H9 (cell line): ENCODE measurements at regions not wholly inside any gene's neighbourhood (a gene's known extent, or its start where the extent isn't known, plus 50 kb on each side); places are given as distances from the start of the nearest gene placed in this dataset.

Source experiments
- DNase-seq: peaks from one replicate; pipeline ENCODE4 v3.0.0-alpha.2; 2017
- H2AFZ ChIP-seq: one replicate; pipeline ENCODE4 v1.6.1; 2013; ENCODE audit warnings: mild to moderate bottlenecking, low read length, control low read depth, moderate library complexity
- H2AK5ac ChIP-seq: 2 replicates; pipeline ENCODE4 v1.6.1; 2013; ENCODE audit warnings: low read length, control low read depth, mixed read lengths; ENCODE audit not compliant: insufficient read length
- H2BK120ac ChIP-seq: one replicate; pipeline ENCODE4 v1.6.1; 2013; ENCODE audit warnings: low read depth, mild to moderate bottlenecking, low read length, control low read depth, inconsistent platforms; ENCODE audit not compliant: poor library complexity, severe bottlenecking
- H2BK12ac ChIP-seq: 2 replicates; pipeline ENCODE4 v1.6.1; 2013; ENCODE audit warnings: low read length, control low read depth, mixed read lengths, low read depth; ENCODE audit not compliant: insufficient read length
- H2BK15ac ChIP-seq: 2 replicates; pipeline ENCODE4 v1.6.1; 2013; ENCODE audit warnings: low read depth, low read length, control low read depth
- H2BK20ac ChIP-seq: one replicate; pipeline ENCODE4 v1.6.1; 2013; ENCODE audit warnings: low read depth, mild to moderate bottlenecking, low read length, control low read depth, inconsistent platforms; ENCODE audit not compliant: poor library complexity, severe bottlenecking
- H2BK5ac ChIP-seq: 2 replicates; pipeline ENCODE4 v1.6.1; 2013; ENCODE audit warnings: low read length, control low read depth, mixed read lengths; ENCODE audit not compliant: insufficient read length
- H3K14ac ChIP-seq: 2 replicates; pipeline ENCODE4 v1.6.1; 2013; ENCODE audit warnings: low read length, control low read depth; ENCODE audit not compliant: insufficient read depth
- H3K18ac ChIP-seq: 2 replicates; pipeline ENCODE4 v1.6.1; 2013; ENCODE audit warnings: low read depth, mild to moderate bottlenecking, mixed read lengths, low read length, control low read depth; ENCODE audit not compliant: insufficient read length
- H3K23ac ChIP-seq: 2 replicates; pipeline ENCODE4 v1.6.1; 2013; ENCODE audit warnings: low read length, control low read depth, mixed read lengths, low read depth; ENCODE audit not compliant: insufficient read length
- H3K23me2 ChIP-seq: 2 replicates; pipeline ENCODE4 v1.6.1; 2013; ENCODE audit warnings: low read depth, mild to moderate bottlenecking, mixed read lengths, low read length, control low read depth; ENCODE audit not compliant: insufficient read length, poor library complexity, severe bottlenecking
- H3K27ac ChIP-seq: 2 replicates; pipeline ENCODE4 v1.5.1; 2013; ENCODE audit warnings: low read length, control low read depth, mixed read lengths, low read depth; ENCODE audit not compliant: insufficient read length
- H3K27me3 ChIP-seq: 2 replicates; pipeline ENCODE4 v1.6.1; 2013; ENCODE audit warnings: low read length, control low read depth, inconsistent platforms; ENCODE audit not compliant: insufficient read depth
- H3K4ac ChIP-seq: 2 replicates; pipeline ENCODE4 v1.6.1; 2013; ENCODE audit warnings: low read depth, mild to moderate bottlenecking, control low read depth, inconsistent platforms, low read length, moderate library complexity
- H3K4me1 ChIP-seq: 2 replicates; pipeline ENCODE4 v1.6.1; 2013; ENCODE audit warnings: low read length, control low read depth, inconsistent platforms; ENCODE audit not compliant: insufficient read depth
- H3K4me2 ChIP-seq: 2 replicates; pipeline ENCODE4 v1.6.1; 2013; ENCODE audit warnings: low read length, control low read depth, mixed read lengths; ENCODE audit not compliant: insufficient read length, insufficient read depth
- H3K56ac ChIP-seq: 2 replicates; pipeline ENCODE4 v1.6.1; 2013; ENCODE audit warnings: low read depth, mild to moderate bottlenecking, mixed read lengths, low read length, control low read depth; ENCODE audit not compliant: insufficient read length
- H3K79me1 ChIP-seq: 2 replicates; pipeline ENCODE4 v1.6.1; 2013; ENCODE audit warnings: low read depth, mild to moderate bottlenecking, moderate library complexity, low read length, control low read depth, inconsistent platforms; ENCODE audit not compliant: insufficient read depth, poor library complexity, severe bottlenecking
- H3K79me2 ChIP-seq: 2 replicates; pipeline ENCODE4 v1.6.1; 2013; ENCODE audit warnings: low read length, control low read depth, inconsistent platforms; ENCODE audit not compliant: insufficient read depth
- H3K9ac ChIP-seq: 2 replicates; pipeline ENCODE4 v1.6.1; 2013; ENCODE audit warnings: low read length, control low read depth, mixed read lengths; ENCODE audit not compliant: insufficient read length; ENCODE audit errors: extremely low read depth
- H3K9me3 ChIP-seq: one replicate; pipeline ENCODE4 v1.6.1; 2013; ENCODE audit warnings: low read depth, low read length, inconsistent platforms; ENCODE audit not compliant: control insufficient read depth
- H3T11ph ChIP-seq: one replicate; pipeline ENCODE4 v1.6.1; 2013; ENCODE audit warnings: mild to moderate bottlenecking, low read length, control low read depth, inconsistent platforms
- H4K20me1 ChIP-seq: one replicate; pipeline ENCODE4 v1.6.1; 2013; ENCODE audit not compliant: control insufficient read depth, insufficient read length, insufficient read depth
- H4K5ac ChIP-seq: 2 replicates; pipeline ENCODE4 v1.6.1; 2013; ENCODE audit warnings: low read depth, mild to moderate bottlenecking, mixed read lengths, low read length, control low read depth; ENCODE audit not compliant: insufficient read length
- H4K8ac ChIP-seq: replicated peaks from 2 replicates; pipeline ENCODE4 v1.6.1; 2013; ENCODE audit warnings: low read length, control low read depth, mixed read lengths, low read depth; ENCODE audit not compliant: insufficient read length
- H4K91ac ChIP-seq: 2 replicates; pipeline ENCODE4 v1.6.1; 2013; ENCODE audit warnings: low read depth, mild to moderate bottlenecking, moderate library complexity, mixed read lengths, low read length, control low read depth; ENCODE audit not compliant: insufficient read length
- H3K27ac Mint-ChIP-seq, 3 experiments: 2 replicates in 2 of 3; 3 replicates in 1 of 3; pipeline ENCODE4 v1.8.0; 2020 to 2021; ENCODE audit warnings: mixed read lengths in 3 of 3, mild to moderate bottlenecking in 1 of 3, moderate library complexity in 1 of 3
- H3K27me3 Mint-ChIP-seq: 2 replicates; pipeline ENCODE4 v1.8.0; 2021; ENCODE audit warnings: low read depth, mild to moderate bottlenecking, moderate library complexity, mixed read lengths
- H3K36me3 Mint-ChIP-seq, 3 experiments: 2 replicates in 2 of 3; 3 replicates in 1 of 3; pipeline ENCODE4 v1.8.0; 2020 to 2021; ENCODE audit warnings: low read depth in 3 of 3, mixed read lengths in 3 of 3; ENCODE audit not compliant: insufficient read depth in 1 of 3
- H3K4me1 Mint-ChIP-seq, 2 experiments: 2 replicates each; pipeline ENCODE4 v1.8.0; 2020; ENCODE audit warnings: mixed read lengths in 2 of 2
- H3K4me3 Mint-ChIP-seq, 2 experiments: 2 replicates in 1 of 2; 3 replicates in 1 of 2; pipeline ENCODE4 v1.8.0; 2020 to 2021; ENCODE audit warnings: mild to moderate bottlenecking in 2 of 2, mixed read lengths in 2 of 2, moderate library complexity in 1 of 2
- H3K9me3 Mint-ChIP-seq, 2 experiments: 2 replicates in 1 of 2; 3 replicates in 1 of 2; pipeline ENCODE4 v1.8.0; 2020; ENCODE audit warnings: mild to moderate bottlenecking in 2 of 2, mixed read lengths in 2 of 2, moderate library complexity in 1 of 2
- WGBS: extraction: QIAGEN DNeasy Blood & Tissue Kit; methylation state at CpG from one replicate; pipeline ENCODE4 v1.1.7; 2013; ENCODE audit warnings: missing lambda C conversion rate, low lambda C conversion rate, mixed read lengths; ENCODE audit not compliant: insufficient read length; ENCODE audit errors: extremely low coverage; 5-methylcytosine and 5-hydroxymethylcytosine counted together
- TF ChIP-seq, protein P1 (sequence below): fragments of 200-600 bp; sonication (generic); conservative IDR thresholded peaks from 3 replicates; pipeline ENCODE4 v1.8.0; 2021; ENCODE audit warnings: antibody characterized with exemption, mild to moderate bottlenecking

DNA sequence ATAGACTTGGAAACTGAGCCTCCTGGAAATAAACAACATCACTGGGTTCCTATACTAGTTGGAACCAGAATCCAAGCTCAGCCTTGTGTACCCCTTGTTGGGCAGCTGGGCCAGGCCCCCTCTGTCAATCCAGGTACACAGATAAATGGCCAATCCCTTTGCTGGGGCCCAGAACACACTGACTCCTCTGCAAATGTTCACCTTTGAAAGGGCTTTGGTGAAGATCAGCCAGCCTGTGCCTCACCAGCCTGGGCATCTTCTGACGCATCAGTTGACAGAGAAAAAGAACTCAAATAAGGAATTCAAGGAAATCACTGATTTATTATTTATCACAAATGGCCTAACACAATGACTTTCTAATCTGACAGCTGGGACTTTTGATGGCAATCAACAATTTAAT lies 1090.2 kb downstream of the BCL11B start:
- Histone ChIP-seq H3K23ac (no peak overlapping the region), H3K4me1 (no peaks in the 10 kb centered on the region), H3K27ac (no peak overlapping the region), H3K56ac (no peak overlapping the region), H3K14ac (no peak overlapping the region), H3K79me1 (no peaks in the 10 kb centered on the region), H4K91ac (no peak overlapping the region), H2BK120ac (no peak overlapping the region), H3K4me2 (no peak overlapping the region), H2AFZ (no peak overlapping the region), H3K9me3 (no peaks in the 10 kb centered on the region), H2BK12ac (no peak overlapping the region), H3K4ac (no peak overlapping the region), H2BK20ac (no peak overlapping the region), H3K79me2 (no peaks in the 10 kb centered on the region), H3K9ac (no peak overlapping the region), H3K23me2 (no peaks in the 10 kb centered on the region), H2AK5ac (no peak overlapping the region), H3K27me3 (no peaks in the 10 kb centered on the region), H4K20me1 (no peaks in the 10 kb centered on the region), H3K18ac (no peak overlapping the region), H4K5ac (no peak overlapping the region), H2BK5ac (no peak overlapping the region), H3T11ph (no peak overlapping the region), H4K8ac (no peak overlapping the region), H2BK15ac (no peak overlapping the region)
- H3K27me3 Mint-ChIP-seq: peaks cover 3% of the 10 kb centered on the region; the same call in 1 of the 2 replicates
- H3K9me3 Mint-ChIP-seq: no peaks in the 10 kb centered on the region
- no CpG with 5 or more reads among the region's 1 CpG for WGBS
- H3K27ac Mint-ChIP-seq: no peak overlapping the region
- H3K36me3 Mint-ChIP-seq: no peaks in the 10 kb centered on the region
- no peak for DNase-seq
- H3K4me1 Mint-ChIP-seq: no peaks in the 10 kb centered on the region
- no peak overlapping the region for H3K4me3 Mint-ChIP-seq
- TF ChIP-seq, protein P1, sequence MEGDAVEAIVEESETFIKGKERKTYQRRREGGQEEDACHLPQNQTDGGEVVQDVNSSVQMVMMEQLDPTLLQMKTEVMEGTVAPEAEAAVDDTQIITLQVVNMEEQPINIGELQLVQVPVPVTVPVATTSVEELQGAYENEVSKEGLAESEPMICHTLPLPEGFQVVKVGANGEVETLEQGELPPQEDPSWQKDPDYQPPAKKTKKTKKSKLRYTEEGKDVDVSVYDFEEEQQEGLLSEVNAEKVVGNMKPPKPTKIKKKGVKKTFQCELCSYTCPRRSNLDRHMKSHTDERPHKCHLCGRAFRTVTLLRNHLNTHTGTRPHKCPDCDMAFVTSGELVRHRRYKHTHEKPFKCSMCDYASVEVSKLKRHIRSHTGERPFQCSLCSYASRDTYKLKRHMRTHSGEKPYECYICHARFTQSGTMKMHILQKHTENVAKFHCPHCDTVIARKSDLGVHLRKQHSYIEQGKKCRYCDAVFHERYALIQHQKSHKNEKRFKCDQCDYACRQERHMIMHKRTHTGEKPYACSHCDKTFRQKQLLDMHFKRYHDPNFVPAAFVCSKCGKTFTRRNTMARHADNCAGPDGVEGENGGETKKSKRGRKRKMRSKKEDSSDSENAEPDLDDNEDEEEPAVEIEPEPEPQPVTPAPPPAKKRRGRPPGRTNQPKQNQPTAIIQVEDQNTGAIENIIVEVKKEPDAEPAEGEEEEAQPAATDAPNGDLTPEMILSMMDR: no peak
